ENCODE measurements at regions not wholly inside any gene's neighbourhood (a gene's known extent, or its start where the extent isn't known, plus 50 kb on each side); places are given as distances from the start of the nearest gene placed in this dataset.

GRCh38 chr15:38154255-38154654 is 98.4 kb upstream of the SPRED1 start:
- TF ChIP-seq USF2 (IDR thresholded peaks at IDR 0.05; ENCODE audit: low read depth, low read length) (no peak), RCOR1 (IDR thresholded peaks at IDR 0.05; ENCODE audit: insufficient replicate concordance, low read length) (no peak), SMC3 (IDR thresholded peaks at IDR 0.05; ENCODE audit: low read depth, low read length) (no peak), MAZ (IDR thresholded peaks at IDR 0.05; ENCODE audit: borderline replicate concordance, low read depth, low read length) (no peak), CEBPB (IDR thresholded peaks at IDR 0.05; ENCODE audit: low read depth, low read length) (no peak), NFE2L2 (IDR thresholded peaks at IDR 0.05; ENCODE audit: low read depth, low read length) (no peak), ELK1 (IDR thresholded peaks at IDR 0.05; ENCODE audit: borderline replicate concordance, low read depth, low read length) (no peak)
- Histone ChIP-seq H2AK9ac (replicated peaks; ENCODE audit: low read depth, low read length, poor library complexity) (no peak overlapping the region), H2BK5ac (ENCODE audit: low read depth, low read length, poor library complexity, severe bottlenecking) (no peak overlapping the region), H4K91ac (ENCODE audit: insufficient read depth, low read depth, low read length) (no peak overlapping the region), H2AFZ (replicated peaks; ENCODE audit: low read length, poor library complexity) (no peak overlapping the region), H2AK5ac (ENCODE audit: low read depth, low read length) (no peak overlapping the region), H3K56ac (ENCODE audit: extremely low read depth, insufficient read depth, low read length) (no peak overlapping the region), H3K4me2 (ENCODE audit: low read depth, low read length) (no peak overlapping the region), H4K8ac (ENCODE audit: low read depth in 2 of 2, low read length in 2 of 2) (no peak overlapping the region), H4K5ac (ENCODE audit: low read depth, low read length) (no peak overlapping the region), H3K9ac (ENCODE audit: low read depth, low read length) (no peak overlapping the region), H2BK20ac (ENCODE audit: low read depth, low read length) (no peak overlapping the region), H4K20me1 (ENCODE audit: insufficient read depth, low read length) (no peaks in the 10 kb centered on the region), H3K4me3 (ENCODE audit: insufficient read depth, low read depth, low read length) (no peak overlapping the region), H3K79me1 (ENCODE audit: low read depth in 1 of 2, low read length in 2 of 2) (no peaks in the 10 kb centered on the region), H3K18ac (ENCODE audit: low read depth, low read length) (no peak overlapping the region), H3K9me1 (ENCODE audit: insufficient read depth, low read length) (no peaks in the 10 kb centered on the region), H3K27me3 (ENCODE audit: control insufficient read depth, insufficient read depth, low read length) (peaks cover 1% of the 10 kb centered on the region; the same call in 1 of the 2 replicates), H3K27ac (ENCODE audit: insufficient read depth, low read length) (no peak overlapping the region), H2BK15ac (ENCODE audit: low read depth, low read length) (no peak overlapping the region), H2BK120ac (ENCODE audit: low read depth, low read length) (no peak overlapping the region), H3K14ac (replicated peaks; ENCODE audit: low read depth, low read length) (no peak overlapping the region), H3K36me3 (ENCODE audit: control insufficient read depth, insufficient read depth, low read length) (no peaks in the 10 kb centered on the region), H3K4ac (ENCODE audit: low read depth, low read length) (no peak overlapping the region), H3K23ac (ENCODE audit: low read depth, low read length) (no peak overlapping the region), H3K4me1 (ENCODE audit: control insufficient read depth, insufficient read depth, low read length) (no peaks in the 10 kb centered on the region), H3K9me3 (ENCODE audit: control insufficient read depth, insufficient read depth, low read length) (peaks cover 6% of the 10 kb centered on the region)
- WGBS, 2 experiments (ENCODE audit: extremely low coverage in 2 of 2, insufficient read length in 1 of 2) = 83% methylated on average over 1 of the region's 1 CpG; no CpG with 5 or more reads in 1 of the 2 experiments
- no peak for ATAC-seq (ENCODE audit: low read depth)
- in situ Hi-C loops (cut with MboI; ENCODE audit: low sequenced_read_pairs) (no loop called here), intact Hi-C loops (cut with micrococcal nuclease) (no loop called here), dilution Hi-C loops (cut with HindIII; ENCODE audit: low sequenced_read_pairs, unreplicated experiment) (no loop called here)
- no TSS peak for BruUV-seq (replicated peaks)
- CTCF ChIA-PET = no interaction called here
- POLR2A ChIA-PET (ENCODE audit: unreplicated experiment) = no interaction called here
- no peak for DNase-seq

Data from IMR-90 (cell line).